WERI-Rb-1 (cell line): ENCODE measurements at regions not wholly inside any gene's neighbourhood (a gene's known extent, or its start where the extent isn't known, plus 50 kb on each side); places are given as distances from the start of the nearest gene placed in this dataset.

ENCODE experiments used
- DNase-seq: peaks from one replicate; pipeline ENCODE4 v3.0.0-alpha.2; 2020
- H3K27ac ChIP-seq: fragments of 250-450 bp; sonication (Bioruptor Pico); 2 replicates; pipeline ENCODE4 v1.5.1; 2020; ENCODE audit warnings: mild to moderate bottlenecking, moderate library complexity
- H3K27me3 ChIP-seq: fragments of 250-450 bp; sonication (Bioruptor Pico); 2 replicates; pipeline ENCODE4 v1.5.1; 2021; ENCODE audit warnings: mild to moderate bottlenecking, low read depth, moderate library complexity; ENCODE audit not compliant: insufficient read depth, severe bottlenecking
- H3K36me3 ChIP-seq: fragments of 250-450 bp; sonication (Bioruptor Pico); 2 replicates; pipeline ENCODE4 v1.5.1; 2020; ENCODE audit warnings: mild to moderate bottlenecking, moderate library complexity
- H3K4me3 ChIP-seq: 2 replicates; pipeline ENCODE4 v1.5.1; 2011; ENCODE audit warnings: low read depth, mild to moderate bottlenecking, control low read depth, low read length
- H3K9me3 ChIP-seq: fragments of 250-450 bp; sonication (Bioruptor Pico); 2 replicates; pipeline ENCODE4 v1.5.1; 2021; ENCODE audit warnings: mild to moderate bottlenecking, moderate library complexity; ENCODE audit not compliant: severe bottlenecking
- TF ChIP-seq, protein P1 (sequence below): IDR thresholded peaks from 2 replicates; pipeline ENCODE4 v1.5.1; 2011; ENCODE audit warnings: low read depth, mild to moderate bottlenecking, control low read depth, inconsistent platforms, low read length

DNA sequence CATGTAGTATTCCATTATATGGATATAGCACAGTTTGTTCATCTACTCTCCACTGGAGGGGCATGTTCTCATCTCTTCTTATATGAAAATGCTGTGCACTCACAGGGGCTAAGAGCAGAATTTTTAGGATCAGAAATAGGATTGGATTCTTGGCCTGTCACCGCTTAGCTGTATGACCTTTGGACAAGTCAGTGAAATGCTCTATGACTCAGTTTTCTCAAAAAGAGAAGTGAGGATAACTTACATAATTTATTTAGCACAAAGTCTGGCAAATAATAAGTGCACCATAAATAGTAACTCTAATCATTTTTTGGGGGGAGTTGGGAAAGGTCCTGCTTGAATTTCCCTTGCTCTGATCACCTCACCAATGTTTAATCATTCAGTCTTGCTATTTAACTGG lies 103.7 kb upstream of the LRIG1 start:
- no peak overlapping the region for H3K4me3 ChIP-seq
- TF ChIP-seq, protein P1, sequence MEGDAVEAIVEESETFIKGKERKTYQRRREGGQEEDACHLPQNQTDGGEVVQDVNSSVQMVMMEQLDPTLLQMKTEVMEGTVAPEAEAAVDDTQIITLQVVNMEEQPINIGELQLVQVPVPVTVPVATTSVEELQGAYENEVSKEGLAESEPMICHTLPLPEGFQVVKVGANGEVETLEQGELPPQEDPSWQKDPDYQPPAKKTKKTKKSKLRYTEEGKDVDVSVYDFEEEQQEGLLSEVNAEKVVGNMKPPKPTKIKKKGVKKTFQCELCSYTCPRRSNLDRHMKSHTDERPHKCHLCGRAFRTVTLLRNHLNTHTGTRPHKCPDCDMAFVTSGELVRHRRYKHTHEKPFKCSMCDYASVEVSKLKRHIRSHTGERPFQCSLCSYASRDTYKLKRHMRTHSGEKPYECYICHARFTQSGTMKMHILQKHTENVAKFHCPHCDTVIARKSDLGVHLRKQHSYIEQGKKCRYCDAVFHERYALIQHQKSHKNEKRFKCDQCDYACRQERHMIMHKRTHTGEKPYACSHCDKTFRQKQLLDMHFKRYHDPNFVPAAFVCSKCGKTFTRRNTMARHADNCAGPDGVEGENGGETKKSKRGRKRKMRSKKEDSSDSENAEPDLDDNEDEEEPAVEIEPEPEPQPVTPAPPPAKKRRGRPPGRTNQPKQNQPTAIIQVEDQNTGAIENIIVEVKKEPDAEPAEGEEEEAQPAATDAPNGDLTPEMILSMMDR: no peak
- no peaks in the 10 kb centered on the region for H3K27me3 ChIP-seq
- H3K36me3 ChIP-seq: no peaks in the 10 kb centered on the region
- H3K9me3 ChIP-seq: no peaks in the 10 kb centered on the region
- DNase-seq: no peak
- no peak overlapping the region for H3K27ac ChIP-seq

DNA sequence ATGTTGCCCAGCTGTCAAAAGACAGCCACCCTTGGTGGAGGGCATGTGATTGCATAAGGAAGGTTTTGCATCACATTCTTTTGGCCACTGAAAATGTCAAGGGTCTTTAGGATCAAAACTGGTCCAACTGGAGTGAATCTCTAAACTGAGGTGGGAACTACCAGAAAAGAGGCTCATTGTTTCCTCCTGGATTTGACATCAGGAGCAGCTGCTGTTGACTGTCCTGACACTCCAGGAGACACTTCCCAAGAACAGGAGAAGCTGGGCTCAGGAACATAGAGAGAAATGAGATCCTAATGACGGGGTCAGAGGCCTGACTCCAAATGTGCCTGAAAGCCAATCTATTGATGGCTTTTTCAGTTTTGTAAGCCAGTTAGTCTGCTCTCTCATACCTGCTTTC lies 105.3 kb upstream of the LRIG1 start:
- no peaks in the 10 kb centered on the region for H3K9me3 ChIP-seq
- H3K4me3 ChIP-seq: no peak overlapping the region
- H3K27ac ChIP-seq: no peak overlapping the region
- DNase-seq: no peak
- H3K36me3 ChIP-seq: no peaks in the 10 kb centered on the region
- TF ChIP-seq, protein P1: no peak
- H3K27me3 ChIP-seq: no peaks in the 10 kb centered on the region

DNA sequence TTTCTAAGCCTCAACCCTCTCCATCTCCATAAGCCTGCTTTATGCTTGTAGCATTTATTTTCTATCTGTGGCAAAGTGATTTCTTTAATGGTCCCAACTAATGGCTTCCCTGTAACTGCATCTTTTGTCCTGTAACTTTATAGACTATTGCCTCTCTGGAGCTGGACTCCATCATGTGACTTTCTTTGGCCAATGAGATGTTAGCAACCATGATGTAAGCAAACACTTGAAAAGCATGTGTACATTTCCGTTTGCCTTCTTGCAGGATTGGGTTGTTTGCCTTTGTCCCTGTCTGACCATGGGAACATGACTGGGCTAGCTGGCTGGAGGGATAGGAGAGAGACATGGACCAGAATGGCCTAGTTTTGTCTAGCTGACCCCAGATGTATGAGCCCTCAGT lies 106.0 kb upstream of the LRIG1 start:
- DNase-seq: no peak
- Histone ChIP-seq H3K4me3 (no peak overlapping the region), H3K27me3 (no peaks in the 10 kb centered on the region), H3K36me3 (no peaks in the 10 kb centered on the region), H3K27ac (no peak overlapping the region), H3K9me3 (no peaks in the 10 kb centered on the region)
- TF ChIP-seq, protein P1: no peak

DNA sequence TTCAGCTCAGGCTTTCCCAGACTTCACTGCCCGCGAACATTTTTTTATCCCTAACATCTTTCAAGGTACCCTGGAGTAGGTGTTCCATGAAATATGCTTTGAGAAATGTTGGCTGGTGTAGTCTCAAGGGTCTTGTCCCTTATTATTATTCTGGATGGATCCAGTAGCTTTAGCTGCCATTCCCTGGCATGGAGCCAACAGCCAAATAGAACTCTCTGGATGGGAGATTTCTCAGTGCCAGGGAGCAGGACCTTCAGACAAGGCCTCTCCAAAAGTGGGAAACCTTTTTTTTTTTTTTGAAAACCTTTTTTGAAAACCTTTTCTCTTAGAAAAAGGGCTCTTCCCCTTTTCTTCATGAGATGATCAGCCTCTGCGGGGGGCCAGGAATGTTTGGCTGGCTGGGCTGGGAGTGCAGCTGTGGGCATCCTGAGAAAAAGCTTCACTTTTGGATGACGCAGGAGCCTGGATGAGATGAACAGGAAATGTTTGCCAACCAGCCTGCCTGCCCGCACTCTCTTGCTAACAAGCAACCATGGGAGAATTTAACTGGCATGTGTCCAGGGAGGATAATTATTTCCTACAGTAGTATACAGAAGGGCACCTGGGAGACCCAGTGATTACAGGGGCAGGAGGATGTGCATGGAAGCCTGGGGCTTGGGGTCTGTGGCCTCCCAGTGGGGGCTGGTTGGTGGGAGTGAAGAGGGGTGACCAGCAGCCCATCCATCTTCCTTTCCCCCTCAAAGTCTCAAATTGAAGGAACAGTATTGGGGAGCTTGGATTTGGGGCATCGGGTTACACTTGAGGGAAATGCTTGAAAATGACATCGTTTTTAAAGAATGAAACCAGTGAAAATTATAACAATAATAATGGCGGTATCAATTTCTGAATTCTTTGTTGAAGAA lies 109.1 kb upstream of the LRIG1 start:
- TF ChIP-seq, protein P1: no peak
- no peak for DNase-seq
- no peaks in the 10 kb centered on the region for H3K36me3 ChIP-seq
- no peaks in the 10 kb centered on the region for H3K27me3 ChIP-seq
- H3K9me3 ChIP-seq: no peaks in the 10 kb centered on the region
- H3K4me3 ChIP-seq: no peak overlapping the region
- no peak overlapping the region for H3K27ac ChIP-seq

DNA sequence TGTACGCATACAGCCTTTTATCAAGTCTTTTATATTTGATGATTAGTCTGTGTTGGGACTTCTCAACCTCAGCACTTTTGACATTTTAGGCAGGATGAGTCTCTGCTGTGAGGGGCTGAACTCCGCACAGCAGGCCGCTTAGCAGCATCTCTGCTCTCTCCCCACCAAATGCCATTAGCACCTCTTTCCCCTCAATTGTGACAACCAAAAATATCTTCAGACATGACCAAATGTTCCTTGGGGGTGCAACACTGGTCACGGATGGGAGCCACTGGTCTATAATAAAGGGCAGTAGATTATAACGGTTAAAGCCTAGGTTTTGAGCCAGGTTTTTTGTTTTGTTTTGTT lies 109.7 kb upstream of the LRIG1 start:
- DNase-seq: no peak
- H3K27ac ChIP-seq: no peak overlapping the region
- no peaks in the 10 kb centered on the region for H3K36me3 ChIP-seq
- no peak overlapping the region for H3K4me3 ChIP-seq
- no peaks in the 10 kb centered on the region for H3K9me3 ChIP-seq
- H3K27me3 ChIP-seq: no peaks in the 10 kb centered on the region
- TF ChIP-seq, protein P1: no peak
